ENCODE measurements at regions not wholly inside any gene's neighbourhood (a gene's known extent, or its start where the extent isn't known, plus 50 kb on each side); places are given as distances from the start of the nearest gene placed in this dataset.

- TF ChIP-seq, protein P1, sequence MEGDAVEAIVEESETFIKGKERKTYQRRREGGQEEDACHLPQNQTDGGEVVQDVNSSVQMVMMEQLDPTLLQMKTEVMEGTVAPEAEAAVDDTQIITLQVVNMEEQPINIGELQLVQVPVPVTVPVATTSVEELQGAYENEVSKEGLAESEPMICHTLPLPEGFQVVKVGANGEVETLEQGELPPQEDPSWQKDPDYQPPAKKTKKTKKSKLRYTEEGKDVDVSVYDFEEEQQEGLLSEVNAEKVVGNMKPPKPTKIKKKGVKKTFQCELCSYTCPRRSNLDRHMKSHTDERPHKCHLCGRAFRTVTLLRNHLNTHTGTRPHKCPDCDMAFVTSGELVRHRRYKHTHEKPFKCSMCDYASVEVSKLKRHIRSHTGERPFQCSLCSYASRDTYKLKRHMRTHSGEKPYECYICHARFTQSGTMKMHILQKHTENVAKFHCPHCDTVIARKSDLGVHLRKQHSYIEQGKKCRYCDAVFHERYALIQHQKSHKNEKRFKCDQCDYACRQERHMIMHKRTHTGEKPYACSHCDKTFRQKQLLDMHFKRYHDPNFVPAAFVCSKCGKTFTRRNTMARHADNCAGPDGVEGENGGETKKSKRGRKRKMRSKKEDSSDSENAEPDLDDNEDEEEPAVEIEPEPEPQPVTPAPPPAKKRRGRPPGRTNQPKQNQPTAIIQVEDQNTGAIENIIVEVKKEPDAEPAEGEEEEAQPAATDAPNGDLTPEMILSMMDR (IDR thresholded peaks at IDR 0.05) = no peak
- TF ChIP-seq POLR2A (IDR thresholded peaks at IDR 0.05) = no peak
These were observed 305.1 kb upstream of the GOT2 start for GRCh38 chr16:59039066-59039720.

Measured in uterus (tissue), 2 donors.